Lower leg skin (tissue), 3 donors: ENCODE measurements at regions not wholly inside any gene's neighbourhood (a gene's known extent, or its start where the extent isn't known, plus 50 kb on each side); places are given as distances from the start of the nearest gene placed in this dataset.

Source experiments
- POLR2A ChIP-seq, 2 donors: fragments of 450-650 bp; IDR thresholded peaks; one replicate each; pipeline ENCODE4 v1.6.1; 2016 to 2017; ENCODE audit warnings: antibody characterized with exemption in 2 of 2, mild to moderate bottlenecking in 1 of 2, moderate library complexity in 1 of 2
- TF ChIP-seq, protein P1 (sequence below), 3 donors: fragments of 450-650 bp; IDR thresholded peaks; one replicate each; pipeline ENCODE4 v1.5.1; 2016; ENCODE audit warnings: antibody characterized with exemption in 3 of 3, mild to moderate bottlenecking in 3 of 3, moderate library complexity in 2 of 3

DNA sequence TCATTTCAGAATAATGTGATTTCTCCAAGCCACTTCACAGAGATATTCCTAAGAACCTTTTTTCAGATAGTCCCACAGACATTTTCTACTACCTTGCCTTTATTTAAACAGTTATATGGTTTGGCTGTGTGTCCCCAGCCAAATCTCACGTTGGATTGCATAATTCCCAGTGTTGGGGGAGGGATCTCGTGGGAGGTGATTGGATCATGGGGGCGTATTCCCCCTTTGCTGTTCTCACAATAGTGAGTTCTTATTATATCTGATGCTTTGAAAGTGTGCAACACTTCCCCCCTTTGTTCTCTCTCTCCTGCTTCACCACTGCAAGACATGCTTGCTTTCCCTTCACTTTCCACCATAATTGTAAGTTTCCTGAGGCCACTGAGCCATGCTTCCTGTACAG lies 93.6 kb upstream of the ZNF678 start:
- TF ChIP-seq, protein P1, sequence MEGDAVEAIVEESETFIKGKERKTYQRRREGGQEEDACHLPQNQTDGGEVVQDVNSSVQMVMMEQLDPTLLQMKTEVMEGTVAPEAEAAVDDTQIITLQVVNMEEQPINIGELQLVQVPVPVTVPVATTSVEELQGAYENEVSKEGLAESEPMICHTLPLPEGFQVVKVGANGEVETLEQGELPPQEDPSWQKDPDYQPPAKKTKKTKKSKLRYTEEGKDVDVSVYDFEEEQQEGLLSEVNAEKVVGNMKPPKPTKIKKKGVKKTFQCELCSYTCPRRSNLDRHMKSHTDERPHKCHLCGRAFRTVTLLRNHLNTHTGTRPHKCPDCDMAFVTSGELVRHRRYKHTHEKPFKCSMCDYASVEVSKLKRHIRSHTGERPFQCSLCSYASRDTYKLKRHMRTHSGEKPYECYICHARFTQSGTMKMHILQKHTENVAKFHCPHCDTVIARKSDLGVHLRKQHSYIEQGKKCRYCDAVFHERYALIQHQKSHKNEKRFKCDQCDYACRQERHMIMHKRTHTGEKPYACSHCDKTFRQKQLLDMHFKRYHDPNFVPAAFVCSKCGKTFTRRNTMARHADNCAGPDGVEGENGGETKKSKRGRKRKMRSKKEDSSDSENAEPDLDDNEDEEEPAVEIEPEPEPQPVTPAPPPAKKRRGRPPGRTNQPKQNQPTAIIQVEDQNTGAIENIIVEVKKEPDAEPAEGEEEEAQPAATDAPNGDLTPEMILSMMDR (IDR thresholded peaks at IDR 0.05), result no peak
- TF ChIP-seq POLR2A (IDR thresholded peaks at IDR 0.05), result no peak
